ENCODE measurements at regions not wholly inside any gene's neighbourhood (a gene's known extent, or its start where the extent isn't known, plus 50 kb on each side); places are given as distances from the start of the nearest gene placed in this dataset.
A peak's percentile ranks its signal among the peaks of the same experiment; 100 is the strongest.

DNA sequence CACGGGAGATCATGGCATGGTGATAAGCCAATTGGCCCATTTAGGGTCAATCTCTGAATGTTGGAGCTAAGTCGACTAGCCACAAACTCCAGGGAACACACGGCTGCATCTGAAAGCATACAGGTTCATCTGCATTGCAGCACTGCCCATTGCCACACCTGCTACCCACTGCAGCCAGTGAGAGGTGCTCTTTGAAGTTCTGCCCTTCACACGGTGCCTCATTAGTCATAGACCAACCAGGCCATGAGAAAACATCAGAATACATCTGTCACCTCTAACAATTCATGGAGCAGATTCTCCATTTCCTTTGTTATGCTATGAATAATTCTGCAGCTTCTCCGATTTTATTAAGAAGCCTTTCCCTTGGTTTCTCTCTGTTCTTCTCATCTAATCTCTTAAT, 65.7 kb upstream of the FAM204A start:
- no peak for DNase-seq
- no peak overlapping the region for H3K27ac ChIP-seq
- no peak for ATAC-seq
- no peaks in the 10 kb centered on the region for H3K36me3 ChIP-seq
- intact Hi-C loops (cut with DNase I) = no loop called here
- H3K4me1 ChIP-seq = no peaks in the 10 kb centered on the region
- no peaks in the 10 kb centered on the region for H3K9me3 ChIP-seq
- TF ChIP-seq, protein P1, sequence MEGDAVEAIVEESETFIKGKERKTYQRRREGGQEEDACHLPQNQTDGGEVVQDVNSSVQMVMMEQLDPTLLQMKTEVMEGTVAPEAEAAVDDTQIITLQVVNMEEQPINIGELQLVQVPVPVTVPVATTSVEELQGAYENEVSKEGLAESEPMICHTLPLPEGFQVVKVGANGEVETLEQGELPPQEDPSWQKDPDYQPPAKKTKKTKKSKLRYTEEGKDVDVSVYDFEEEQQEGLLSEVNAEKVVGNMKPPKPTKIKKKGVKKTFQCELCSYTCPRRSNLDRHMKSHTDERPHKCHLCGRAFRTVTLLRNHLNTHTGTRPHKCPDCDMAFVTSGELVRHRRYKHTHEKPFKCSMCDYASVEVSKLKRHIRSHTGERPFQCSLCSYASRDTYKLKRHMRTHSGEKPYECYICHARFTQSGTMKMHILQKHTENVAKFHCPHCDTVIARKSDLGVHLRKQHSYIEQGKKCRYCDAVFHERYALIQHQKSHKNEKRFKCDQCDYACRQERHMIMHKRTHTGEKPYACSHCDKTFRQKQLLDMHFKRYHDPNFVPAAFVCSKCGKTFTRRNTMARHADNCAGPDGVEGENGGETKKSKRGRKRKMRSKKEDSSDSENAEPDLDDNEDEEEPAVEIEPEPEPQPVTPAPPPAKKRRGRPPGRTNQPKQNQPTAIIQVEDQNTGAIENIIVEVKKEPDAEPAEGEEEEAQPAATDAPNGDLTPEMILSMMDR (IDR thresholded peaks at IDR 0.05) = no peak
- H3K27me3 ChIP-seq = no peaks in the 10 kb centered on the region
- no peak overlapping the region for H3K4me3 ChIP-seq

DNA sequence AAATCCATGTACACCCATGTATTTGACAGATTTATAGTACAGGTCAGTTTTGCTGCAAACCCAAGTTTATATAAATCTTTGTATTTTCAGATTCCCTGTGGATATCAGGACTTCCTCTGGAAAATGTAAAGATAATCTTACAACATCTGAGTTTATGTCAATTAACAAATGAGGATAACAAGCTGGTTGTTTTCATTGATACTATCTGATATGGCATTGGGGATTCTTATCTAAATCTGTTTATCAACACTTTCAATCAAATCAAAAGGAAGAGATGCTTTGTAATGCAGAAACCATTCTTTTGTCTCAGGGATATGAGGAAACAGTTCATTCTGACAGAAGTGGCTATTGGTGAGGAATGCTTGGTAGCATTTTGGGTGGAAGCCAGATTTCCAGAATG, 64.9 kb upstream of the FAM204A start:
- Histone ChIP-seq H3K9me3 (no peaks in the 10 kb centered on the region), H3K27me3 (no peaks in the 10 kb centered on the region), H3K27ac (no peak overlapping the region), H3K4me3 (no peak overlapping the region), H3K4me1 (no peaks in the 10 kb centered on the region), H3K36me3 (no peaks in the 10 kb centered on the region)
- intact Hi-C loops (cut with DNase I) = no loop called here
- TF ChIP-seq, protein P1 (IDR thresholded peaks at IDR 0.05) = no peak
- no peak for ATAC-seq
- DNase-seq = no peak

DNA sequence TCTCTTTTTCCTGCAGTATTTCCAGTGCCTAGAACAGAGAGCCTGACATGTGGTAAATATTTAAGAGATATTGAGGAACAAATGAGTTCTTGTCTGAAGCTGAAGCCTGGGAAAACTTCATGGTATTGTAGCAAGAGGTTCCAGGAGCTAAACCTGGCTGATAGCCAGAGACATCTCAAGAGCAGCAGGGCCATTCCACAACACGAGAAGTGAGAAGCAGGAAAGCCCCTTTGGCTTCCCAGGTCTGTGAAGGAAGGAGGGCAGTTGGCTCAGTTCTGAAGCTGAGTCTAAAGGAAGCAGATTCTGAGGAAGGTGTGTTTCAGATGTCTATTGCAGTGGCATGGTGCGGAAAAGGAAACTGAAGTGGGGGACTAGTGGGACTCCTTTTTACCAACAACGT, 63.8 kb upstream of the FAM204A start:
- no peaks in the 10 kb centered on the region for H3K36me3 ChIP-seq
- H3K4me1 ChIP-seq = no peaks in the 10 kb centered on the region
- DNase-seq = peak in 1 of 4 donors; percentile 56
- no peaks in the 10 kb centered on the region for H3K27me3 ChIP-seq
- intact Hi-C loops (cut with DNase I) = no loop called here
- TF ChIP-seq, protein P1 (IDR thresholded peaks at IDR 0.05) = no peak
- no peak overlapping the region for H3K27ac ChIP-seq
- no peak overlapping the region for H3K4me3 ChIP-seq
- H3K9me3 ChIP-seq = no peaks in the 10 kb centered on the region
- ATAC-seq = no peak

DNA sequence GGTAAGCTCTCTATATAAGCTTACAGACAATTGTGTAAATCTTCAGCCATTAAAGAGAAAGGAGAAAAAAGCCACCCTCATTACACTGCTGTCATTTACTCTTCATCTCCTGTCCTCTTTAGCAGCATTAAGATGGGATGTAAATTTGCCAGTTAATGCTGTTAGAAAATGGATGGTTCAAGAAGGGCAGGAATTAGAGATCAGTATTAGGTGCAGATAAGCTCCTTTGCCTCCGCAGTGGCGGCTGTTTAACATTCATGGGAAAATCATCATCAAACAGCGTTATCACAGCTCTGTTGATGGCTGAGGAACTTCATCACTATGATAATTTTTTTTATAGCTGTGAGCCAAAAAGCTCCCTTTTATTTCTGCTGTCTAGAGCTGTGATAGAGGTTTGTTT, 61.8 kb upstream of the FAM204A start:
- Histone ChIP-seq H3K4me1 (no peaks in the 10 kb centered on the region), H3K4me3 (no peak overlapping the region), H3K27ac (no peak overlapping the region), H3K9me3 (no peaks in the 10 kb centered on the region), H3K36me3 (no peaks in the 10 kb centered on the region), H3K27me3 (no peaks in the 10 kb centered on the region)
- intact Hi-C loops (cut with DNase I) = no loop called here
- DNase-seq (no peak), ATAC-seq (no peak)
- TF ChIP-seq, protein P1 (IDR thresholded peaks at IDR 0.05) = no peak

DNA sequence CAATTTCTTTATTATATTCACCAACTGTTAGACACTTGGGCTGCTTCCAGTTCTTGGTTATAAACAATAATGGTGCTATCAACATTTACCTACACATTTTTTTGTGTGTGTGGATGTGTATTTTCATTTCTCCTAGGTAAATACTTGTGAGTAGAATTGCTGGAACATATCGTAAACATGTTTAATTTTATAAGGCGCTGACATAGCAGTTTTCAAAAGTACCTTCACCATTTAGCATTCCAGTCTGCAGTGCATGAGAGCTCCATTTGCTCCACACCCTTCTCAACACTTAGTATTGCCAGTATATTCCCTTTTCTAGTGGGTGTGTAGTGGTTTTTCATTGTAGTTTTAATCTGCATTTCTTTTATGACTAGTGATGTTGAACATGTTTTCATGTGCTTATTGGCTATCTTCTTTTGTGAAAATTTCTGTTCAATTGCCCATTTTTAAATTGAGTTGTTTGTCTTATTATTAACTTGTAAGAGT, 59.6 kb upstream of the FAM204A start:
- DNase-seq (no peak), ATAC-seq (no peak)
- Histone ChIP-seq H3K4me1 (no peaks in the 10 kb centered on the region), H3K4me3 (no peak overlapping the region), H3K9me3 (no peaks in the 10 kb centered on the region), H3K27me3 (no peaks in the 10 kb centered on the region), H3K27ac (no peak overlapping the region), H3K36me3 (no peaks in the 10 kb centered on the region)
- TF ChIP-seq, protein P1 (IDR thresholded peaks at IDR 0.05) = no peak
- intact Hi-C loops (cut with DNase I) = no loop called here
